ENCODE measurements at regions not wholly inside any gene's neighbourhood (a gene's known extent, or its start where the extent isn't known, plus 50 kb on each side); places are given as distances from the start of the nearest gene placed in this dataset.

DNA sequence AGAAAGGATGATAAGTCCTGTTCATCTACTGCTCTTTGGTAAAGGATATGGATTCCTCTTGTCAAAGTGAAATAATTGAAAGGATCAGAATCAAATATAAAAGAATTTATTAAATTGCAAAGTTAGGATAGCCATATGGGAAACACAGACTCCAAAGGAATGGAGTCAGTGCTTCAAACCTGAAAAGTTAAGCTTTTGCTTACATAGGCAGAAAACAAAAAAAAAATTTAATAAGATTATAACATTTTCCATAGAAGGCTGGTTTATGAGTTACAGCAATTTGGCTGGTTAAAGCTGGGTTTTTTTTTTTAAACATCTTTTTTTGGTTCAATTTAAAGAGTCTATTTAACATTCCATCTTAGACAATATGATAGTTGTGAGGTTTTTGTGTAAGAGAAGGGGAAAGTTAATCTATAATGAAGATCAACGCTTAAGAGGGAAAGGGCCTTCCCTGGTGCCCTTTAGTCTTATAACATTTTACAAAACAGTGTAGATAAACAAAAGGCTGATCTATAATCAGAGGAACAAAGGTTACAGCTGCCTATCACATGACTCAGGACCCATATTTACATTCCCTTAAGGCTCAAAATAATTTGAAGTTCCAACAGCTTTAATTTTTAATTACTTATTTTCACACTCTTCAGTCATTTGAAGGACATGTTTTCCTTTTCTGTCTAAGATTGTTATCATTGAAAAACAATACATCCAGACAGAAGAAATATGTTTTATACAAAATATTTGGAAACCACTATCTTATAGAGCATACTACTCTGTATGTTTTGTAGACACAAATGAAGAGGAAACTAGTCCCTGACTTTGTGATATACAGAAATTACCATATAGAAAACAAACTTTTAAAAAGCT, 234.3 kb upstream of the MBL2 start:
- DNase-seq (ENCODE audit: low read depth, low spot score): no peak

DNA sequence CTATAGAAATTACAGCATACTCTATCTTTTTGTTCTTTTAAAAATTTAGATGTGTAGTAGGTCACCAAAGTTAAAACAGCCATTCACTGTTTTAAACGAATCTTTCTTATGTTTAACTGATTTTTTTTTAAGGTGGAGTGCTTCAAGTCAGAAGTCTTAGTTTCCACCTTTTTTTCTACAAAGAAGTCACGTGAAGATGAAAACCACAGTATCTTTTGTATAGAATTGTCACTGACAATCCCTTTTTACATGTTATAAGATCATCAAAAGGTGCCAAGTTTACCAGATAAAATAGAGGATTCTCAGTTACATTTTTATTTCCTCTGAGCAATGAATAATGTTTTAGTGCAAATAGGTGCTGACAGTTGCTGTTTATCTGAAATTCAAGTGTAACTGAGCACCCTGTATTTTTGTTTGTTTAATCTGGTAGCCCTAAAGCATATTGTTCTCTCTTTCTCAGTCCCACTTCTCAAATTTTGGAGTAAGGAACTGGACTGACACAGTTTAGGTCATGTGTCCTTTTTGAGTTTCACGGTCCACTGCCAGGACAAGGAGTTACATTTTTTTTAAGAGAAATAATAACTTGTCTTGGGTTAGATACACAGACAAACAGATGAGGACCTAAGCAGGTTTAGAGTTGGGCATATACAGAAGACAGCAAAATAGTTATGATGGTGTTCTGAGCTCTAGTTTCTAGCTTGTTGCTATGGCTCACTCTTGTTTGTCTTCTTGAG, 233.2 kb upstream of the MBL2 start:
- no peak for DNase-seq (ENCODE audit: low read depth, low spot score)

DNA sequence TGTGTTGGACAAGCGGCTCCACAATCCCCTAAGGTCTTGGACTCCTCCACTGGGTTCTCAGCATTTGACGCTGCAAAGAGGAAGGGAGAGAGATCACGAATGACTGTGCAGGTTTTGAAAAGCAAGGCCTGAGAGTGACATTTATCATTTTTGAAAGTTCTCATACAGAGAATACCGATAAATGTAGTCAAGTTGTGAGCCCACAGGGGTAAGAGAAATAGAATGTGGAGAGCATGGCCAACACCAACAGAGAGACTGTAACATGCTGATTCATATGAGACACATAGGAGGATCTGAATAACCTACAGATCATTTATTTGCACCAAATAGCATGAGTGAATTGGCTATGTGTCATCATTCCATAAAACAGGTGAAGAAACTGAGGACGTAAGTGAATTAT, 230.5 kb upstream of the MBL2 start:
- DNase-seq (ENCODE audit: low read depth, low spot score): no peak

DNA sequence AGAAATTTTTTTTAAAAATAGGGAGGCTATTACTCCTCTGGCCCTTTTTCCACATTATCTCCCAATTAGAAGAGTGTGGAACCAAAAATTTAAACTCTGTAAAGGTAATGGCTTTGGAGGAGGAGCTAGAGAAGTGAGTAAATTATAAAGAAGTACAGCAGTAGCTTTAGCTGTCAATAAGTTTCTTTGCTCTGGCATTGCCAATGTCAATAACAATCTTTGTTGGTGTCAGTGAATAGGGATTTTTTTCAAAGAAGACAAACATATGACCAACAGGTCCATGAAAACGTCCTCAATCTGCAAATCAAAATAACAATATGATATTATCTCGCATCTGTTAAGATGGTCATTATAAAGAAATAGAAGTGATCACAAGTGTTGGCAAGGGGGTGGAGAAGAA, 227.1 kb upstream of the MBL2 start:
- DNase-seq (ENCODE audit: low read depth, low spot score): no peak

DNA sequence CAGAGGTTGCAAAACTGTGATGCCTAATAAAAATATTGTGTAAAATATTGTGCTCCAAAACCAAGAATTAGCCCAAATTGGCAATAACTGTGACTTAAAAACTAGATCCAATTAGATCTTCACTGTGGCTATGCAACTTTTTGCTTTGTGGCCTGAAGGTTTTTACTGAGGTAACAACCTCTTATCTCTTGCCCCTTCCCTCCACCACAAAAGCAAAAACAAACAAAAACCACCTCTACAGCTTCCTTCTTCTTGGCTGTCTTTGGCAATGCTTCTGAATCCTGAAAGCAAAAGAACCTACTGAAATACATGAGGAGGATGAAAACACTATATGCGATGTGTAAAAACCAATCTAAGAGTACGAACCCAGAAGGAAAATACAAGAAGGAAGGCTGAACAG, 226.7 kb upstream of the MBL2 start:
- no peak for DNase-seq (ENCODE audit: low read depth, low spot score)

DNA sequence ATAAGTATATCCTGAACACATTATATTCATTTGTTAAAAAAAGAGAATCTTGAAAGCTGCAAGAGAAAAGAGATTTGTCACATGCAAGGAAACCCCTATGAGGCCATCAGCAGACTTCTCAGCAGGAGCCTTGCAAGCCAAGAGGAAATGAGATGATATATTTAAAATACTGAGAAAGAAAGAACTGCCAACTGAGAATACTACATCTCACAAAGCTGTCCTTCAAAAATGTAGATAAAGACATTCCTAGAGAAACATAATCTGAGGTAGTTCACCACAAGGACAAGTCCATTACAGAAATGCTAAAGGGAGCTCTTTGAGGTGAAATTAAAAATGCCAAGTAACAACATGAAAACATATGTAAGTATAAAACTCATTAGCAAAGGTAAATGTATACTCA, 224.4 kb upstream of the MBL2 start:
- DNase-seq (ENCODE audit: low read depth, low spot score): no peak

DNA sequence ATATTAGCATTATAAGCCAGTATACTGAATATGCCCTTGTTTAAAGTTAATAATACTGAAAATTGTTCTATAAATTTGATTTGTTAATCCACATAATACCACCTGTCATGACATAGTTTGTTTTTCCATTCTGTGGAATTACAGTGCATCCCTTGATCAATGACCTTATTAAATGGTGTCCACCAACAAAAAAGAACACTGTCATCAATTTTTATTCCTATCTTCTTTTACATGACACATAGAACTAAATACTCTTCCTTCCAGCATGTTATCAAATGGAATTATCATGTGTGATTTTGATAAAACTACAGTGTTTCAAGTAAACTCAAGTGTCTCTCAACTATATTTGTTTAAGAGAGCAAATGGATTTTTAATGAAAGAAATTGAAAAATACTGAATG, 221.8 kb upstream of the MBL2 start:
- no peak for DNase-seq (ENCODE audit: low read depth, low spot score)

DNA sequence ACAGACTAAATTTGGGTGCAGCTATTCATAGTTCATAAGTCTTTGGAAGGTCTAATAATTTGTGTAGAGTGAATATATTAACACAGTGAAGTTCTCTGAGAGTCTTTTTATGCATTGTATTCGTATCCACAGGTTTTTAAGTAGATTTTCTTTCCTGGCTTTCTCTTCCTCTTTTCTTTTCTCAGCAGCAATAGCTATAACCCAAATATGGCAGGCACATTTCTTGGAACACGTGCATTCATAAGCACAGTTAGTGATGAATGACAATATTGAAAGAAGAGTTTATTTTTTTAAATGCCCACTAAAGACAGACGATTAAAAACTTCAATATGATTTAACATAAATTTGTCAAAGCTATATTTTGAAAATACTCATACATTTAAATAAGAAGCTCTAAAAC, 220.5 kb upstream of the MBL2 start:
- no peak for DNase-seq (ENCODE audit: low read depth, low spot score)

DNA sequence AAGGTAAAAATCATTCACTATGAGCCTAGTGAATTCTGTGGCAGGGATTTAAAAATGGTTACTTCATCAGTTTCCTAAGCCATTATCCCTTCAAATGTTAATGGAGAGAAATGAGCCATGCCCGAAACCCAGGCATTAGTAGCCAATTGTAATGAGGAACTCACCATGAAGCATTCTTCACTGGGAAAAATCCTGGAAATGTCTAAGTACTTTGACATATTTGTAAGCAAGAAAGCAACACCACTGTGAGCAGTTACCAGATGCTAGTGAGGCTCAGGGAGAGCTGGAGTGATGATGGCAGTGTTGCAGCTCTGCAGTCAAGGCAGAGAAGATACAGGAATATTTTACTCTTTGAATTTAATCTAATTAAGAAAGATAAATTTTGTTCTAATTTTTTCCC, 220.0 kb upstream of the MBL2 start:
- no peak for DNase-seq (ENCODE audit: low read depth, low spot score)

DNA sequence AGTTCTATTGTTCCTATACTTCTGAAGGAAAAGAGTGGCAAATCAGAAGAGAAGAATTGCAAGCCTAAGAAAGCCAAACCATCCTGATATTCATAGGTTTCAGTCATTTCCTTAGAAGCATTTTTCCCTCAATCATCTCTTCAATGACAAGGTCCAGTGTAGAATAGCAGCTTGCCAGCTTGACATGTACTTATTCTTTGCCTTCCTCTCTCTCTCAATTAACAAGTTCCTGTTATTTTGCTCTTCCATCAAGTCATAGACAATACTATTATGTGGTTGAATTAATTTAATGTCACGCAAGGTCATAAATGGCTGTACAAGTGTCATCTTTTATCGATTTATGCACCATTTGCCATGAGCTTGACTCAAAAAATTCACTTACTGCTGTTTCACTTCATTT, 216.3 kb upstream of the MBL2 start:
- DNase-seq (ENCODE audit: low read depth, low spot score): no peak

DNA sequence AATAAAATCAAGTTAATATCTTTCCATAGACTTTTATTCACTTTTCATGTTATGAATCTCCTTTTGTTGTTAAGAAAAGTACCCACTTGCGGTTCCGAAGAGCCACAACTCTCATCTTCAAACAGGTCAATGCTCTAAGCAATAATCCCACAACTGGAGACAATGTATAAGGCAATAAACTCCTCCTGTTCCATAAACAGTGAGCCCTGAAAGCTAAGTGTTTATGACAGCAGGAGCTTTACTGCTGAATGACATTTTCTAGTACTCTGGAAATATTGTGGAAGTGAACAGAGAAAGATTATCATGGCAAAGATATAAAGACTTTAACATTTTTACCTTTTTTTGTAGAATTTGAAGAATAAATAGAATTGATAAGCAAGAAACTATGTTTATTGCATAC, 213.5 kb upstream of the MBL2 start:
- no peak for DNase-seq (ENCODE audit: low read depth, low spot score)

DNA sequence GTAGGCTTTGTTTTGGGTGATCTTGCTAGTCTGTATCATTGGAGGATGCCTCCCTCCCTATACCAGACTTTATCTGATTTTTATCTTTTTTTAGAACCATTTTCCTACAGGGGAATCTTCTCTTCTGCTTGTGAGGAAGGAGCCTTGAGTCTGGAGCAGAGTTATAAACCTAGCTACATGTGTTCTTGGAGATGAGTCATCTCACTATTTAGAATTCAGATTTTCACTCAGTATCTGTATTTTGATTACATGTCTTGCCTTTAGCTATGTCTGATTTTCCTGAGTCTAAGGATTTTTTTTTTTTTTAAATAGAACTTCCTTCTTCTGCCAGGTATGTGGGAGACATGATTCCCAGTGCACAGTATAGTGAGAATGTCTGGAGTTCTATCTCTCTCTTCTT, 211.6 kb upstream of the MBL2 start:
- no peak for DNase-seq (ENCODE audit: low read depth, low spot score)

DNA sequence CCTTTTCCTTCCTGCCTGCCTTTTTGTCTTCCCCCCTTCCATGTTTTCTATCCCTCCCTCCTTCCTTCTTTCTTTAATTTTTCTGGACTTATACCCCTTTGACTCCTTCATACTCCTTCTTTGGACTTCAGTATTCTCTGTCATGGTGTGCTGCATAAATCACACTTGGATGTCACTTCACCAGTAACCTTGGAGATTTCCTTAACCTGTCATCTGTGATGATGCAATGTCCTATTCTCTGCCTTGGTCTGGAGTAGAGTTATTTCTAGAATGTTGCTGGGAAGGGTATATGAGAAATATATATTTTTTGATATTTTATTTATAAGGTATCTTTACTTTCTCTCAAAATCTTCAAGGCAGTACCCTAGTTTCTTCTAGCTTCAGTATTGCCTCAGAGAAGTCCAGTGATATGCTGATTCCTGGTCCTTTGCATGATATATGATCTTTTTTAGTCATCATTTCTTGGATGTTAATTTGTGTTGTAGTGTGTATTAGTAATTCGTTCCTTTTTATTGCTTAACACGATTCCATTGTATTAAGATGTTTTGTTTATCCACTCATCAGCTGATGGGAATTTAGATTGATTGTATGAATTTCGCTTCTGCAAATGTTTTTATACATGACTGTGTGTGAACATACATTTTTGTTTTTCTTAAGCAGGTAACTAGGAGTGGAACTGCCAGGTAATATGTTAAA, 206.9 kb upstream of the MBL2 start:
- DNase-seq (ENCODE audit: low read depth, low spot score): no peak

DNA sequence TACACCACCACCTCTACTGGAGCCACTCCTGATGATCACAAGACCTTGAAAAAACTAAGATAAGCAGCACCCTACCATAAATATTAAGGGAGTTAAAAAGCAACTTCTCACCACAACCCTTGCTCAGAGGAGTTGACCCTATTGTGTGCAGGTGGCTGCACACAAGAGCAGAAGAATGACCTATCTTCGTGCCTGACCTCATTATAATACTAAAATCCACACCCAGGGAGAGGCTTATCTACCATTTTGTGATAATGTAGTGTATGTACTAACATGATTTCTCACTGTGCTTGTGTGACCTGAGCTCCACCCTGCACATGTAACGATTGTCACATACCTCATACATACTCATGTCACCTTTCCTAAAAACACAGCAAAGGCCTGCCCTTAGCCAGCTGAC, 205.0 kb upstream of the MBL2 start:
- no peak for DNase-seq (ENCODE audit: low read depth, low spot score)

DNA sequence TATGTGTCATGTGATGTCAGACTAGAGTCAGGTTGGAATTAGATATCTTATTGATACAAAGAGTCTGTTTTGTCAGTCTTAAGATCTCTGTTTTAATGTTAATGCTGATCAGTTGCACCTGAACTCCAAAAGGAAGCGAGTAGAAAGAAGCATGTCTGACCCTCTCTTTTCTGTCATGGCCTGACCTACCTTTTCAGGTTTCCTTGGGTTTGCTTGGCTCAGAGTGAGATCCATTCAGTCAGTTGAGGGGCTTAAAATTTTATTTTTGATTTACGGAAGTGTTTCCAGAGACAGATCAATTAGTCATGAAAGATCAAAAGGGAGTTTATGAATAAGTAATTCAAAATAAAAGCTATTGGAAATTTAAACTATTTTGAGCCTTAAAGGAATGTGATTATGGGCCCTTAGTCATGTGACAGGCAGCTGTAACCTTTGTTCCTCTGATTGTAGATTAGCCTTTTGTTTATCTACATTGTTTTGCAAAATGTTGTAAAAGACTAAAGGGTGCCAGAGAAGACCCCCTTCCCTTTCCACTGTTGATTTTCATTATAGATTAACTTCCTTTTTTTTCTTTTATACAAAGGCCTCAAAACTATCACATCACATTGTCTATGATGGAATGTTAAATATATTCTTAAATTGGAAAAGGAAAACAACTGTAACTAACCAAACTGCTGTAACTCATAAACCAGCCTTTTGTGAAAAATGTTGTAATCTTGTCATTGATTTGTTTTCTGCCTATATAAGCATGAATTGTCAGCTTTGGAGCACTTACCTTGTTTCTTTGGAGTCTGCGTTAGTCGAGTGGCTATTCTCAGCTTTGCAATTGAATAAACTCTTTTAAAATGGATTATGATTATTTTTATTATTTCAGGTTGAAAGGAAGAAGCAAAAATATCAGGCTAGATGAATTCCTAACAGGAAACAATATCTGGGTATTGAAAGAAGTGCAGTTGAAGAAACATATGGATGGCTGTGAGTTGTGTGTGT, 195.5 kb upstream of the MBL2 start:
- no peak for DNase-seq (ENCODE audit: low read depth, low spot score)

DNA sequence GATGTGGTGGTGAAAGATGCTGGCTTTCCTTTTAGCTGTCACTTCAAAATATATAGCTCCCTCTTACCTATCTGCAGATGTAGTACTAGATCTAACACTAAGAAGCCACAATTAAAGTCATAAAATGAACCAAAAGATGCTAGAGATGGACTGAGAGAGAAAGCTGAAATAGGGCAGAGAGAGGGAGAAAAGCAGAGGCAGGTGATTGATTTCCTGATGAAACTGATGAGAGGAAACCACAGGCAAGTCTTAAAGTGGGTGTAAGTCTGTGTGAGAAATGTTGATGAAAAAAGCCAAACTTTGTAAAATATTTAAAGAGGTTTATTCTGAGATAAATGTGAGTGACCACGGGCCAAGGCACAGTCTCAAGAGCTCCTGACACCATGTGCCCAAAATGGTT, 194.3 kb upstream of the MBL2 start:
- DNase-seq (ENCODE audit: low read depth, low spot score): no peak

DNA sequence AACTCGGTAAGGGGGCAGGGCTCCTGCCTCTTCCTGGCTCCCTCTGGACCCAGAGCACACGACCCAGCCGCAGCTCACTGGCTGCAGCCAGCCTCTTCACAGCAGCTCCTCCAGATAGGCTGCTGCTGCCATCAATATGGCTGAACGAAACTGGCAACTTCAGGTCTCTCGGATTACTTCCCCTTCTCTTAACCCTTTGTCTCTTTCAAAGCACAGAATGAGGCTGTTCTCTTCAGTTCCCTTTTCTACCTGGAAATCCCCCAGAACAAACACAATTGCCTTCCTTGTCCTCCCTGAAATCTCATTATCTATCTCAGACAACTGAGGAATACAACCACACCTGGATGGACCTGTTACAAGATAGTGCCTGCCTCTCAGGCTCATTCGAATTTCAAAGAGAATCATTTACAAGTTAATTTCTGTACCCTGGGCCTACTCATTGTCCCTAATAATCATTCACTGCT, 193.4 kb upstream of the MBL2 start:
- DNase-seq (ENCODE audit: low read depth, low spot score): no peak

DNA sequence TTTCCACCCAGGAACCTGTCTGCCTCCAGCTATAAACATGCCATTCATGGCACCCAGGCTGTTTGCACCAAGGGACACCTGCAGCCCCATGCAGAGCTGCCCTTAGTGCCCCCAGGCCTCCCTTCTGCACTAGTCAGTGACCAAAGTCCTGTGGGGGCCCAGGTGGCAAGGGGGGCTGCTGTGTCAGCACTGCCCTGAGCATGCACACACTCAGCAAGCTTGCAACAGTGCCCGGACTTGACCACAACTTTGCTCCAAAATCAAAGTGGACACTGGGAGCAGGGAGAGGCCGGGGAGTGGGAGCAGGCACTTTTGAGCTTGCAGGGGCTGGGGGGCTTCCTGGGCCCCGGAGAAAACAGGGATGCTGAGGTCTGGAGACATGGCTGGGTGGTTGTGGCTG, 192.9 kb upstream of the MBL2 start:
- DNase-seq (ENCODE audit: low read depth, low spot score): no peak

DNA sequence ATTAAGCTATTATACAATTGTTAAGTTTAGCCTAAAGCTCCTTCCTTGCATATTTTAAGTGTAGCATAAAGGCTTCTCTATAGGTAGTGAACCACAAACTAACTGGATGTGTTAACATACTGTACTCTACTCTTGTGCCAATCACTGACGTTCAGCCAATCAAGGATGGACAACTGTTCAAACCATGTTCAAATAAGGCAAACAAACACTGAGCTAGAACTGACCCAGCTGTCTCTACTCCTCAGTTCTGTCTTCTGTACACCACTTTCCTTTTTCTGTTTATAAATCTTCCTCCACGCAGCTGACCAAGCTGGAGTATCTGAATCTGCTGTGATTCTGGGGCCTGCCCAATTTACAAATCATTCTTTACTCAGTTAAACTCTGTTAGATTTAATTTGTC, 188.7 kb upstream of the MBL2 start:
- DNase-seq (ENCODE audit: low read depth, low spot score): no peak

DNA sequence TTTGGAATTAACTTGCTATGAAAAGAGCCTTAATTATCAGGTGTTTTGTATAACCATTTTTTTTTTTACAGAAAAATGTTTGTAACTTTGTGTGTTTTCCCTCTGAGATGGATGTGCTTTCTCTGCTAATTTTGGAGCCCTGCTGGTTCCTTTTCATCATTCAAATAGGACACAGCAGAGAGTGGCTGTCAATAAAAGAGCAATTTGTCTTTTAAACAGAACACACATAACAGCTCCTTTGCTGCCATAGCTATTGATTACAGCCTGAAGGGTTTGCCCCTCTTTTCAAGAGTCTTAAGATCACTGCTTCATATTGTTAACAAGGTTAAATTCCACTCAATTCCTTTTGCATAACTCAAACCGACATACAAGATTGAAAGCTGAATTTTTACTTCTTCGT, 187.2 kb upstream of the MBL2 start:
- no peak for DNase-seq (ENCODE audit: low read depth, low spot score)

DNA sequence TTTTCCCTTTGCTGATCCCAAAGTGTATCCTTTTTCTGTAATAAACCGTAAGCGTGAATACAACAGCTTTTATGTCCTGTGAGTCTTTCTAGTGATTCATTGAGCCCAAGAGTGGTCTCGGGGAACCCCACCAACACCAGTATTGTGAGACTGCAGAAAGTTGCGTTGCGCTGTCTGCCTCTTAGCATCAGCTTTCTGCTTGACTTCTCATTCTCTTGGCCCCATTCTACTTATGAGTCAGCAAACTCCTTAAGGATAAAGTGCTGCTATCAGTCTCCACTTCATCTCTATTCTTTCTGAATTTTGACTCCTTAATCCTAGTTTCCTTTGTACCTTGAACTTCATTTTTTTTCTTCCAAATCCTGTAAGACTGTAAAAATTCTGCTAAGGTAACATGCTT, 184.3 kb upstream of the MBL2 start:
- DNase-seq (ENCODE audit: low read depth, low spot score): no peak

All from smooth muscle cell of the brain vasculature (primary cell).